Urothelium cell line (cell line): ENCODE measurements at regions not wholly inside any gene's neighbourhood (a gene's known extent, or its start where the extent isn't known, plus 50 kb on each side); places are given as distances from the start of the nearest gene placed in this dataset.
"Not testable (repeated sequence)": the region's sequence is repeated elsewhere in the genome, so short reads cannot be mapped to it uniquely, and the experiment has no call there.

ENCODE experiments used
- DNase-seq: peaks from one replicate; pipeline ENCODE4 v3.0.0; 2011; ENCODE audit warnings: low spot score, mixed read lengths
- FAIRE-seq: peaks from 2 replicates; lab custom pipeline; 2011; peaks lifted over from hg19 to GRCh38; lab: Jason Lieb, UNC

GRCh38 chr2:139465789-139466188, 685.6 kb upstream of the NXPH2 start:
- DNase-seq (no peak), FAIRE-seq (no peak)

- DNase-seq (no peak), FAIRE-seq (no peak)
Observed at GRCh38 chr2:139457873-139458272, 677.7 kb upstream of the NXPH2 start.

DNA sequence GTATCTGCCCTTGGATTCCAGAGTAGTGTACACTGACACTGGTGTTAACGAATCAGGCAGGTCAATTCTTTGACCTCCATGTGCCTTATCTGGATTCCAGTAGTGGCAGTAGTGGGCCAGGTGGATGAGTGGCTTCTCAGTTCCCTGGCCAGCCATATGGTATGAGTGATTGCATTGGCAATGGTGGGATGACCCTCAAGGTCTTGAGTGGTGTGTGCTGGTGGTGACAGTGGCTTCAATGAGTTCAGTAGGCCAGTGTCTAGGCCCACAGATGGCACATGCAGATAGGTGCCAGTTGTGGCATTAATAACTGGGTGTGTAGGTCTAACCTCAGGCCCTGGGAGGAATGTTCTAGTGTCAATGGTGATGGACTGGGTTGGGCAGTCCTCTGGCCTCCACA, 674.1 kb upstream of the NXPH2 start:
- FAIRE-seq (no peak), DNase-seq (no peak)

GRCh38 chr2:139439100-139439499, 658.9 kb upstream of the NXPH2 start:
- FAIRE-seq: no peak
- DNase-seq: no peak

- FAIRE-seq: no peak
- no peak for DNase-seq
Observed at GRCh38 chr2:139438478-139438877, 658.3 kb upstream of the NXPH2 start.

DNA sequence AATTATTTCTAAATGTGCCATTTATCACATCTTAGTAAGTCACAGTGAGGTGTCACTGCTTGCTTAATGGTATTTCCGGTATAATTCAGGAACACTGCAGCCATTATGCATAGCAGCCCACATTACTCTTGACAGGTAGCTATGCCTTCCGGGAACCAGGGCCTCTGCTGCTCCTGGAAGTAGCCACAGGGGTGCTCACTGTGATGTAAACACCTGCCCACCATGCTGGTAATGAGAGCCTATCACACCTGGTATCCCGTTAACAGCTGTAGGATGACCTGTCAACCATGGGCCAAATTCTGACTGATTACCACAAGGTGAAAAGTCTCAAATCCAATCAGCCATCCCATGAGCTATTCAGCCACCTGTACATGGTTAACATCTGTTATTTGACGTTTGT, 647.0 kb upstream of the NXPH2 start:
- FAIRE-seq: no peak
- DNase-seq: no peak

DNA sequence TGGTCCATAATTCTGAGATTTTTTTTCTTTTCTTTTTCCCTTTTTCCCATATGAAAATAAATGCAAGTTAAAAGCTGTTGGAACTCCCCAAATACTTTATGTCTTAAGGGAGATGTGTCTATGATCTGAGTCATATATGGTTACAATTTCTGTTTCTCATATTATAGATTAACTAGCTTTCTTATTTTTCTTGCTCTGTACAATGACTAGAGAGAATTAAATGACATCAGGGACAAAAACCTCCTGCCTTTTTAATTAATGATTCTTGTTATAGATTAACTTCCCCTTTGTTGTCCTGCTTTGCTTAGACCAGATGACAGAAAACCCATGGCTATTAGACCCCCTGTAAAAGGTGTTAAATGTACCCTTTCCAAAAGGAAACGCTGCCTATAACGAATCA, 643.9 kb upstream of the NXPH2 start:
- FAIRE-seq (no peak), DNase-seq (no peak)

- no peak for FAIRE-seq
- DNase-seq: peak; percentile 33
Observed at GRCh38 chr2:139411236-139411635, 631.0 kb upstream of the NXPH2 start.

- DNase-seq, FAIRE-seq: not testable (repeated sequence)
Observed at GRCh38 chr2:139410833-139411174, 630.6 kb upstream of the NXPH2 start.

DNA sequence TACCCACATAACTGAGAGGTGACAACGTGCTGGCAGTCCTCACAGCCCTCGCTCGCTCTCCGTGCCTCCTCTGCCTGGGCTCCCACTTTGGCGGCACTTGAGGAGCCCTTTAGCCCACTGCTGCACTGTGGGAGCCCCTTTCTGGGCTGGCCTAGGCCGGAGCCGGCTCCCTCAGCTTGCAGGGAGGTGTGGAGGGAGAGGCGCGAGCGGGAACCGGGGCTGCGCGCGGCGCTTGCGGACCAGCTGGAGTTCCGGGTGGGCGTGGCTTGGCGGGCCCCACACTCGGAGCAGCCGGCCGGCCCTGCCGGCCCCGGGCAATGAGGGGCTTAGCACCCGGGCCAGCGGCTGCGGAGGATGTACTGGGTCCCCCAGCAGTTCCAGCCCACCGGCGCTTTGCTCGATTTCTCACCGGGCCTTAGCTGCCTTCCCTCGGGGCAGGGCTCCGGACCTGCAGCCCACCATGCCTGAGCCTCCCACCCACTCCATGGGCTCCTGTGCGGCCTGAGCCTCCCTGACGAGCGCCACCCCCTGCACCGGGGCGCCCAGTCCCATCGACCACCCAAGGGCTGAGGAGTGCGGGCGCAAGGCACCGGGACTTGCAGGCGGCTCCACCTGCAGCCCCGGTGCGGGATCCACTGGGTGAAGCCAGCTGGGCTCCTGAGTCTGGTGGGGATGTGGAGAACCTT, 630.1 kb upstream of the NXPH2 start:
- DNase-seq, FAIRE-seq: not testable (repeated sequence)

- FAIRE-seq: no peak
- no peak for DNase-seq
Observed at GRCh38 chr2:139409212-139409611, 629.0 kb upstream of the NXPH2 start.

DNA sequence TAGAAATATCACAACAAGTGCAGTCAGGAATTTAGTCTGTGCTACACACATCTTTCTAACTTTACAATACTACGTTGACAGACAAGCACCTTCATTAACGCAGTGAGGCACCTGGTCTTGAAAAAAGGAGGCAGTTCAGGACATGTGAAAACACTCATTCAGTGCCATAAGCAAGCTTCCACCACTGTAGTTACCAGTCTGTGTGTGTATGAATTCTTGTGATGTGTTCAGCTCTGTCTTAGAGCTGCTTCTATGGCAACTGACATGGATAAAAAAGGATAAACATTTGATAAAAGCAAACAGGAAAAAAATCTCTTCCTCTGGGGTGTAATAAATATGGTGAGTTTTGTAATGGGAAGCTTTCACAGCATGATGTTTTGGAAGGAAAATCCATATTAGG, 623.8 kb upstream of the NXPH2 start:
- DNase-seq (no peak), FAIRE-seq (no peak)

- DNase-seq (no peak), FAIRE-seq (no peak)
Observed at GRCh38 chr2:139394801-139395200, 614.6 kb upstream of the NXPH2 start.

GRCh38 chr2:139389391-139389790, 609.2 kb upstream of the NXPH2 start:
- DNase-seq: no peak
- no peak for FAIRE-seq

GRCh38 chr2:139386401-139386800, 606.2 kb upstream of the NXPH2 start:
- DNase-seq (no peak), FAIRE-seq (no peak)

DNA sequence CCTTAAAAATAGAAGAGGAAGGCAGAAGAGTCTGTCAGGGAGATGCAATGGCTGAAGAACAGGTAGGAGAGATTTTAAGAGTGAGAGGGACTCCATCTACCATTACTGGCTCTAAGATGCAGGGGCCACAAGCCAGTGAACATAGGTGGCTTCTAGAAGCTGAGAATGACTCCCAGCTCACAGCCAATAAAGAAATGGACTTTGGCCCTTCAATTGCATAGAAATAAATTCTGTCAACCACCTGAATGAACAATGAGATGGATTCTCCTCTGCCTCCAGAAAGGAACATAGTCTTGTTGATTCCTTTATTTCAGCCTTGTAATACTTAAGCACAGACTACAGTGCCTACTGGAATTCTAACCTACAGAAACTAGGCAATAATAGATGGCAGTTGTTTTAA, 603.3 kb upstream of the NXPH2 start:
- DNase-seq (no peak), FAIRE-seq (no peak)

- FAIRE-seq: no peak
- DNase-seq: no peak
Observed at GRCh38 chr2:139380051-139380450, 599.9 kb upstream of the NXPH2 start.

DNA sequence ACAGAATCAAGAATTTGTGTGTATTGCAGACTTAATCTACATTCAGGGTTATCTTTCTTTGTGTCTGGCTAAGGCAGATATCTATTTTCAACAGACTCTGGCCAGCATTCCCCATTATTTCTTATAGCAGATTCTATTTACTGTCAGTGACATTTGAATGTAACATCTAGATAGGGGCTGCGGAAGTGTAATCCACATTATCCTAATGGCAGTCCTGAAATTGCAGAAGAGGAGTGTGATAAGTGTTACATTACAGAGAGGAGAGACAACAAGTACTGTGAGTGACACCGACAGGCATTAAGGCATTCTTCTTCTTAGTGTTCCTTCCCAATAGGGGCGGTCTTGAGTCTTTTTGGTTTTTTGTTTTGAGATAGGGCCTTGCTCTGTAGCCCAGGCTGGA, 598.2 kb upstream of the NXPH2 start:
- FAIRE-seq (no peak), DNase-seq (no peak)

GRCh38 chr2:139374296-139374850, 594.2 kb upstream of the NXPH2 start:
- FAIRE-seq (no peak), DNase-seq (no peak)

- DNase-seq (no peak), FAIRE-seq (no peak)
Observed at GRCh38 chr2:139369423-139370409, 589.5 kb upstream of the NXPH2 start.

DNA sequence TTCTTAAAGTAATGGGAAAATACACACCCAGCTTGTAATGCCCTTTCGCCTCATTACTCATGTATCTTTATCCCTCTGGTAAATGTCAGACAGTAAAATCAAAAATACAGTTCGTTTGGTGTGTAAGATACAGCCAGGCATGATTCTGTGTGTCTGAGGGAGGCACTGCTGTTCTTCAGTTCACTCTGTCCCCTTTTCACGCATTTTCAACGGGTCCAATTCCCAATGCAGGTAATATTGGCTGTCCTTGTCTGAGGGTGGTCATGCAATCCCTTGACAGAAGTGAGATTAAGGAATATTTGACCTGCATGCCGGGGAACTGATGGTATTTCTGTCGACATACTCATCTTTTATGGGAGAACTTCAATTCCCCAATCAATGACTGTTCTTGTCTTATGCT, 587.2 kb upstream of the NXPH2 start:
- FAIRE-seq (no peak), DNase-seq (no peak)

- DNase-seq (no peak), FAIRE-seq (no peak)
Observed at GRCh38 chr2:139366681-139367080, 586.5 kb upstream of the NXPH2 start.
